HepG2 (cell line): ENCODE measurements at regions not wholly inside any gene's neighbourhood (a gene's known extent, or its start where the extent isn't known, plus 50 kb on each side); places are given as distances from the start of the nearest gene placed in this dataset.

Experiments used
- CC2D1A ChIP-seq: sonication (generic); formaldehyde crosslinking; IDR thresholded peaks from 2 replicates; pipeline ENCODE4 v1.8.1; 2023; ENCODE audit warnings: mild to moderate bottlenecking, missing genetic modification reagents
- EHMT2 ChIP-seq: fragments of 200-600 bp; sonication (generic); IDR thresholded peaks from 2 replicates; pipeline ENCODE4 v1.7.0; 2017; ENCODE audit warnings: antibody characterized with exemption, low read depth, low read length, borderline replicate concordance
- ETS1 ChIP-seq: sonication (generic); formaldehyde crosslinking; IDR thresholded peaks from 2 replicates; pipeline ENCODE4 v1.4.0; 2020; ENCODE audit warnings: missing genetic modification reagents
- FOXM1 ChIP-seq: sonication (generic); formaldehyde crosslinking; IDR thresholded peaks from 2 replicates; pipeline ENCODE4 v1.5.0; 2020; ENCODE audit warnings: missing genetic modification reagents
- FOXP1 ChIP-seq, 2 experiments: fragments of 450-650 bp in 1 of 2; IDR thresholded peaks; 2 replicates each; pipeline ENCODE4 v1.6.1; 2017 to 2018; ENCODE audit warnings: antibody characterized with exemption in 1 of 2
- HOXA5 ChIP-seq: sonication (generic); formaldehyde crosslinking; IDR thresholded peaks from 2 replicates; pipeline ENCODE4 v1.4.0; 2020; ENCODE audit warnings: missing genetic modification reagents
- KLF12 ChIP-seq: sonication (generic); formaldehyde crosslinking; IDR thresholded peaks from 2 replicates; pipeline ENCODE4 v1.4.0; 2020; ENCODE audit warnings: missing genetic modification reagents, borderline replicate concordance
- KLF6 ChIP-seq: IDR thresholded peaks from 2 replicates; pipeline ENCODE4 v1.8.0; 2016; ENCODE audit warnings: missing biosample characterization, missing genetic modification reagents
- NFKB2 ChIP-seq: sonication (generic); formaldehyde crosslinking; IDR thresholded peaks from 2 replicates; pipeline ENCODE4 v1.4.0; 2020; ENCODE audit warnings: missing genetic modification reagents, borderline replicate concordance
- PAX8 ChIP-seq: sonication (generic); formaldehyde crosslinking; IDR thresholded peaks from 2 replicates; pipeline ENCODE4 v1.8.0; 2022; ENCODE audit warnings: mild to moderate bottlenecking, missing genetic modification reagents, borderline replicate concordance
- SAFB2 ChIP-seq: sonication (generic); formaldehyde crosslinking; IDR thresholded peaks from 2 replicates; pipeline ENCODE4 v1.5.1; 2020; ENCODE audit warnings: missing genetic modification reagents, low read depth, mild to moderate bottlenecking, borderline replicate concordance
- SMAD9 ChIP-seq: sonication (generic); formaldehyde crosslinking; IDR thresholded peaks from 2 replicates; pipeline ENCODE4 v1.5.1; 2020; ENCODE audit warnings: mild to moderate bottlenecking, missing genetic modification reagents
- ZFP37 ChIP-seq: sonication (generic); formaldehyde crosslinking; IDR thresholded peaks from 2 replicates; pipeline ENCODE4 v1.4.0; 2020; ENCODE audit warnings: missing genetic modification reagents, borderline replicate concordance
- ZNF160 ChIP-seq: sonication (generic); formaldehyde crosslinking; IDR thresholded peaks from 2 replicates; pipeline ENCODE4 v1.8.0; 2022; ENCODE audit warnings: mild to moderate bottlenecking, inconsistent platforms, missing genetic modification reagents
- ZNF3 ChIP-seq: IDR thresholded peaks from 2 replicates; pipeline ENCODE4 v1.7.0; 2017; ENCODE audit warnings: inconsistent platforms
- ZNF503 ChIP-seq: sonication (generic); formaldehyde crosslinking; IDR thresholded peaks from 2 replicates; pipeline ENCODE4 v1.4.0; 2020; ENCODE audit warnings: missing genetic modification reagents
- ZNF615 ChIP-seq: sonication (generic); formaldehyde crosslinking; IDR thresholded peaks from 2 replicates; pipeline ENCODE4 v1.5.0; 2020; ENCODE audit warnings: mild to moderate bottlenecking, missing genetic modification reagents, borderline replicate concordance
- ZNF776 ChIP-seq: sonication (generic); formaldehyde crosslinking; IDR thresholded peaks from 2 replicates; pipeline ENCODE4 v1.4.0; 2020; ENCODE audit warnings: mild to moderate bottlenecking, missing genetic modification reagents
- TF ChIP-seq, protein P1 (sequence below): sonication (generic); formaldehyde crosslinking; IDR thresholded peaks from 2 replicates; pipeline ENCODE4 v1.8.1; 2022; ENCODE audit warnings: low read depth, mild to moderate bottlenecking, missing genetic modification reagents
- TF ChIP-seq, protein P2 (sequence below): sonication (generic); formaldehyde crosslinking; conservative IDR thresholded peaks from 2 replicates; pipeline ENCODE4 v1.4.0; 2020; ENCODE audit warnings: missing genetic modification reagents

- TF ChIP-seq, protein P1, sequence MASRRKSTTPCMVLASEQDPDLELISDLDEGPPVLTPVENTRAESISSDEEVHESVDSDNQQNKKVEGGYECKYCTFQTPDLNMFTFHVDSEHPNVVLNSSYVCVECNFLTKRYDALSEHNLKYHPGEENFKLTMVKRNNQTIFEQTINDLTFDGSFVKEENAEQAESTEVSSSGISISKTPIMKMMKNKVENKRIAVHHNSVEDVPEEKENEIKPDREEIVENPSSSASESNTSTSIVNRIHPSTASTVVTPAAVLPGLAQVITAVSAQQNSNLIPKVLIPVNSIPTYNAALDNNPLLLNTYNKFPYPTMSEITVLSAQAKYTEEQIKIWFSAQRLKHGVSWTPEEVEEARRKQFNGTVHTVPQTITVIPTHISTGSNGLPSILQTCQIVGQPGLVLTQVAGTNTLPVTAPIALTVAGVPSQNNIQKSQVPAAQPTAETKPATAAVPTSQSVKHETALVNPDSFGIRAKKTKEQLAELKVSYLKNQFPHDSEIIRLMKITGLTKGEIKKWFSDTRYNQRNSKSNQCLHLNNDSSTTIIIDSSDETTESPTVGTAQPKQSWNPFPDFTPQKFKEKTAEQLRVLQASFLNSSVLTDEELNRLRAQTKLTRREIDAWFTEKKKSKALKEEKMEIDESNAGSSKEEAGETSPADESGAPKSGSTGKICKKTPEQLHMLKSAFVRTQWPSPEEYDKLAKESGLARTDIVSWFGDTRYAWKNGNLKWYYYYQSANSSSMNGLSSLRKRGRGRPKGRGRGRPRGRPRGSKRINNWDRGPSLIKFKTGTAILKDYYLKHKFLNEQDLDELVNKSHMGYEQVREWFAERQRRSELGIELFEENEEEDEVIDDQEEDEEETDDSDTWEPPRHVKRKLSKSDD (CRISPR knock-in tag): no peak
- TF ChIP-seq CC2D1A (CRISPR knock-in tag) (no peak), ZNF615 (no peak), KLF6 (no peak), ZNF3 (no peak), SAFB2 (CRISPR knock-in tag) (no peak), ZNF776 (CRISPR knock-in tag) (no peak), FOXP1 (IDR thresholded peaks at IDR 0.05) (no peak), FOXP1 (CRISPR knock-in tag; IDR thresholded peaks at IDR 0.05) (0 out of 2 replicates have a peak, but pooled peaks have one; percentile 23), PAX8 (CRISPR knock-in tag) (no peak), ZNF503 (CRISPR knock-in tag) (0 out of 2 replicates have a peak, but pooled peaks have one; percentile 41), FOXM1 (CRISPR knock-in tag) (no peak), ZFP37 (CRISPR knock-in tag) (no peak), ETS1 (CRISPR knock-in tag) (no peak), EHMT2 (no peak), ZNF160 (no peak), NFKB2 (CRISPR knock-in tag) (no peak), SMAD9 (CRISPR knock-in tag) (no peak), HOXA5 (no peak), KLF12 (CRISPR knock-in tag) (no peak)
- TF ChIP-seq, protein P2, sequence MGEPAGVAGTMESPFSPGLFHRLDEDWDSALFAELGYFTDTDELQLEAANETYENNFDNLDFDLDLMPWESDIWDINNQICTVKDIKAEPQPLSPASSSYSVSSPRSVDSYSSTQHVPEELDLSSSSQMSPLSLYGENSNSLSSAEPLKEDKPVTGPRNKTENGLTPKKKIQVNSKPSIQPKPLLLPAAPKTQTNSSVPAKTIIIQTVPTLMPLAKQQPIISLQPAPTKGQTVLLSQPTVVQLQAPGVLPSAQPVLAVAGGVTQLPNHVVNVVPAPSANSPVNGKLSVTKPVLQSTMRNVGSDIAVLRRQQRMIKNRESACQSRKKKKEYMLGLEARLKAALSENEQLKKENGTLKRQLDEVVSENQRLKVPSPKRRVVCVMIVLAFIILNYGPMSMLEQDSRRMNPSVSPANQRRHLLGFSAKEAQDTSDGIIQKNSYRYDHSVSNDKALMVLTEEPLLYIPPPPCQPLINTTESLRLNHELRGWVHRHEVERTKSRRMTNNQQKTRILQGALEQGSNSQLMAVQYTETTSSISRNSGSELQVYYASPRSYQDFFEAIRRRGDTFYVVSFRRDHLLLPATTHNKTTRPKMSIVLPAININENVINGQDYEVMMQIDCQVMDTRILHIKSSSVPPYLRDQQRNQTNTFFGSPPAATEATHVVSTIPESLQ: no peak
These were observed 89.3 kb upstream of the SLC22A23 start (continued) for GRCh38 chr6:3546121-3546520.
